ENCODE measurements at regions not wholly inside any gene's neighbourhood (a gene's known extent, or its start where the extent isn't known, plus 50 kb on each side); places are given as distances from the start of the nearest gene placed in this dataset.

GRCh38 chr16:77062878-77063675 lies 127.9 kb upstream of the MON1B start:
- intact Hi-C loops (cut with DNase I) = no loop called here
- peaks cover 4 to 25% (median 17%) of the 10 kb centered on the region in 4 donors for H3K4me1 ChIP-seq
- H3K4me3 ChIP-seq = no peak overlapping the region
- DNase-seq (ENCODE audit: extremely low spot score) = no peak
- H3K9me3 ChIP-seq = no peaks in the 10 kb centered on the region
- H3K36me3 ChIP-seq = no peaks in the 10 kb centered on the region
- H3K27me3 ChIP-seq = peaks cover 0 to 3% (median 0%) of the 10 kb centered on the region in 4 donors
- TF ChIP-seq EP300 (IDR thresholded peaks at IDR 0.05) (no peak), POLR2AphosphoS5 (IDR thresholded peaks at IDR 0.05) (no peak)
- TF ChIP-seq, protein P1, sequence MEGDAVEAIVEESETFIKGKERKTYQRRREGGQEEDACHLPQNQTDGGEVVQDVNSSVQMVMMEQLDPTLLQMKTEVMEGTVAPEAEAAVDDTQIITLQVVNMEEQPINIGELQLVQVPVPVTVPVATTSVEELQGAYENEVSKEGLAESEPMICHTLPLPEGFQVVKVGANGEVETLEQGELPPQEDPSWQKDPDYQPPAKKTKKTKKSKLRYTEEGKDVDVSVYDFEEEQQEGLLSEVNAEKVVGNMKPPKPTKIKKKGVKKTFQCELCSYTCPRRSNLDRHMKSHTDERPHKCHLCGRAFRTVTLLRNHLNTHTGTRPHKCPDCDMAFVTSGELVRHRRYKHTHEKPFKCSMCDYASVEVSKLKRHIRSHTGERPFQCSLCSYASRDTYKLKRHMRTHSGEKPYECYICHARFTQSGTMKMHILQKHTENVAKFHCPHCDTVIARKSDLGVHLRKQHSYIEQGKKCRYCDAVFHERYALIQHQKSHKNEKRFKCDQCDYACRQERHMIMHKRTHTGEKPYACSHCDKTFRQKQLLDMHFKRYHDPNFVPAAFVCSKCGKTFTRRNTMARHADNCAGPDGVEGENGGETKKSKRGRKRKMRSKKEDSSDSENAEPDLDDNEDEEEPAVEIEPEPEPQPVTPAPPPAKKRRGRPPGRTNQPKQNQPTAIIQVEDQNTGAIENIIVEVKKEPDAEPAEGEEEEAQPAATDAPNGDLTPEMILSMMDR (IDR thresholded peaks at IDR 0.05) = no peak
- 31% methylated on average over 11 of the region's 11 CpGs for WGBS
- no peak overlapping the region for H3K27ac ChIP-seq (replicated peaks in 1 of 4)

DNA sequence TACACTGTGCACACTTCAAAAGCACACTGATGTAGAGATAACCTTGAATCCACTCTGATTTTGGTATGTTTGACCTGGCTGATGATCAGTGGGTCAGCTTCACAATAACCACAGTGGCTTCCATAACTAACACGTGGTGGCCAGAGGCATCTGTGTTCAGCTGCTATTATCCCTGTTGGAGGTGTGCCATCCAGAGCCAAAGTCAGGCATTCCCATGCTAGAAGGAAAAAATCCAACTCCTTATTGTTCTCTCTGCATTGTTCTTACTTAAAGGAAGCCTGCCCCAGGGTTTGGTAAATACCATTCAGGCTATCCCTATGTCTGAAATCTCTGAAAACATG lies 127.3 kb upstream of the MON1B start:
- 17% methylated on average over 1 of the region's 1 CpG for WGBS
- peaks cover 0 to 3% (median 0%) of the 10 kb centered on the region in 4 donors for H3K27me3 ChIP-seq
- H3K9me3 ChIP-seq = no peaks in the 10 kb centered on the region
- no peak for TF ChIP-seq POLR2AphosphoS5 (IDR thresholded peaks at IDR 0.05)
- TF ChIP-seq POLR2A (IDR thresholded peaks at IDR 0.05; ENCODE audit: low read depth) = no peak
- no peak for TF ChIP-seq EP300 (IDR thresholded peaks at IDR 0.05)
- TF ChIP-seq, protein P1 (IDR thresholded peaks at IDR 0.05) = no peak
- DNase-seq (ENCODE audit: extremely low spot score) = no peak
- H3K4me3 ChIP-seq = no peak overlapping the region
- intact Hi-C loops (cut with DNase I) = no loop called here
- H3K4me1 ChIP-seq = peaks cover 4 to 25% (median 17%) of the 10 kb centered on the region in 4 donors
- H3K27ac ChIP-seq (replicated peaks in 1 of 4) = no peak overlapping the region
- no peaks in the 10 kb centered on the region for H3K36me3 ChIP-seq

GRCh38 chr16:77064037-77064436 lies 127.0 kb upstream of the MON1B start:
- H3K9me3 ChIP-seq = no peaks in the 10 kb centered on the region
- DNase-seq (ENCODE audit: extremely low spot score) = no peak
- H3K27ac ChIP-seq (replicated peaks in 1 of 4) = no peak overlapping the region
- no peaks in the 10 kb centered on the region for H3K36me3 ChIP-seq
- TF ChIP-seq POLR2AphosphoS5 (IDR thresholded peaks at IDR 0.05) (no peak), POLR2A (IDR thresholded peaks at IDR 0.05; ENCODE audit: low read depth) (no peak), EP300 (IDR thresholded peaks at IDR 0.05) (no peak)
- TF ChIP-seq, protein P1 (IDR thresholded peaks at IDR 0.05) = no peak
- peaks cover 4 to 25% (median 17%) of the 10 kb centered on the region in 4 donors for H3K4me1 ChIP-seq
- no peak overlapping the region for H3K4me3 ChIP-seq
- 94% methylated on average over 5 of the region's 7 CpGs for WGBS
- intact Hi-C loops (cut with DNase I) = no loop called here
- peaks cover 0 to 3% (median 0%) of the 10 kb centered on the region in 4 donors for H3K27me3 ChIP-seq

DNA sequence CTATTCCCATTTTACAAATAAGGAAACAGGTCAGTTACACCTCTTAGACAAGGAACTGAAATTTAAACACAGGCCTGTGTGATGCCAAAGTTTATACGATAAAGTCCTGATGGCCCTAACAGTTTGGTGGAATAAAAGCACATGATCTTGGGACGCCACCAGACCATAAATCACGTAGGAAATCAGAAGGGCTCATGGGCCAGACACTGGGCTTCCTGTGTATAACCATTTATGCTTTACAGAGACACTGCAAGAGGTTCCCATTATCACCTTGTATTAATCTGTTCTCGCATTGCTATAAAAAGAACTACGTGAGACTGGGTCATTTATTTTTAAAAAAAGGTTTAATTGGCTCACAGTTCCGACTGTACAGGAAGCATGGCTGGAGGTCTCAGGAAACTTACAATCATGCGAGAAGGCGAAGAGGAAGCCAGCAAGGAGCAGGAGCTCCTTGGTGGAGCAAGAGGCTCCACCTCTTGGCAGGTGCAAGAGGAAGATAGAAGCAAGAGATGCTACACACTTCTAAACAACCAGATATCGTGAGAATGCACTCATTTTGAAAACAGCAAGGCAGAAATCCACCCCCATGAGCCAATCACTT lies 124.0 kb upstream of the MON1B start:
- 40% methylated on average over 9 of the region's 9 CpGs for WGBS
- H3K36me3 ChIP-seq = no peaks in the 10 kb centered on the region
- no peak overlapping the region for H3K4me3 ChIP-seq
- H3K27me3 ChIP-seq = peaks cover 0 to 3% (median 0%) of the 10 kb centered on the region in 4 donors
- no peak for TF ChIP-seq POLR2AphosphoS5 (IDR thresholded peaks at IDR 0.05)
- no peak for TF ChIP-seq EP300 (IDR thresholded peaks at IDR 0.05)
- no peak for TF ChIP-seq POLR2A (IDR thresholded peaks at IDR 0.05; ENCODE audit: low read depth)
- TF ChIP-seq, protein P1 (IDR thresholded peaks at IDR 0.05) = no peak
- peaks cover 4 to 25% (median 17%) of the 10 kb centered on the region in 4 donors for H3K4me1 ChIP-seq
- no peak for DNase-seq (ENCODE audit: extremely low spot score)
- H3K27ac ChIP-seq (replicated peaks in 1 of 4) = no peak overlapping the region
- intact Hi-C loops (cut with DNase I) = no loop called here
- no peaks in the 10 kb centered on the region for H3K9me3 ChIP-seq
